A549 (cell line): ENCODE measurements at regions not wholly inside any gene's neighbourhood (a gene's known extent, or its start where the extent isn't known, plus 50 kb on each side); places are given as distances from the start of the nearest gene placed in this dataset.

Experiments
- ELK1 ChIP-seq: fragments of 150-350 bp; IDR thresholded peaks from 2 replicates; pipeline ENCODE4 v1.6.1; 2014; ENCODE audit warnings: low read depth, mild to moderate bottlenecking, low read length
- POLR2A ChIP-seq: IDR thresholded peaks from 2 replicates; pipeline ENCODE4 v1.6.1; 2012; ENCODE audit warnings: mild to moderate bottlenecking, low read length

- TF ChIP-seq POLR2A (no peak), ELK1 (no peak)
These were observed 1061.9 kb upstream of the TENM3 start for GRCh38 chr4:181181331-181181730.
